Activated naive CD8-positive, alpha-beta T cell treated with anti-CD3 and anti-CD28 coated beads, Interleukin-2, amount 10 ng/mL, durations not matched to agents 7 days and 5 days (primary cell): ENCODE measurements at regions not wholly inside any gene's neighbourhood (a gene's known extent, or its start where the extent isn't known, plus 50 kb on each side); places are given as distances from the start of the nearest gene placed in this dataset.

Experiments
- ATAC-seq: fragments of 150-1000 bp; cut with Tn5 transposase; one replicate; pipeline ENCODE4 v1.10.0; 2021; ENCODE audit warnings: low read depth, moderate library complexity
- POLR2A ChIA-PET: fragments of 350-600 bp; sonication (Branson Sonifier 250); formaldehyde crosslinking; loops from one replicate; lab custom pipeline; 2021; ENCODE audit warnings: antibody characterized with exemption; lab: Charles Lee
- DNase-seq: peaks from one replicate; pipeline ENCODE4 v3.0.0; 2021
- H3K27ac Mint-ChIP-seq: one replicate; pipeline ENCODE4 v1.8.0; 2022; ENCODE audit warnings: mild to moderate bottlenecking, mixed read lengths
- H3K27me3 Mint-ChIP-seq: one replicate; pipeline ENCODE4 v1.8.0; 2022; ENCODE audit warnings: mild to moderate bottlenecking, moderate library complexity, mixed read lengths
- H3K36me3 Mint-ChIP-seq: one replicate; pipeline ENCODE4 v1.8.0; 2021; ENCODE audit warnings: mild to moderate bottlenecking, mixed read lengths
- H3K4me1 Mint-ChIP-seq: one replicate; pipeline ENCODE4 v1.8.0; 2021; ENCODE audit warnings: mixed read lengths
- H3K4me3 Mint-ChIP-seq: one replicate; pipeline ENCODE4 v1.8.0; 2022; ENCODE audit warnings: mild to moderate bottlenecking, moderate library complexity, mixed read lengths
- H3K9me3 Mint-ChIP-seq: one replicate; pipeline ENCODE4 v1.8.0; 2021; ENCODE audit warnings: mixed read lengths

DNA sequence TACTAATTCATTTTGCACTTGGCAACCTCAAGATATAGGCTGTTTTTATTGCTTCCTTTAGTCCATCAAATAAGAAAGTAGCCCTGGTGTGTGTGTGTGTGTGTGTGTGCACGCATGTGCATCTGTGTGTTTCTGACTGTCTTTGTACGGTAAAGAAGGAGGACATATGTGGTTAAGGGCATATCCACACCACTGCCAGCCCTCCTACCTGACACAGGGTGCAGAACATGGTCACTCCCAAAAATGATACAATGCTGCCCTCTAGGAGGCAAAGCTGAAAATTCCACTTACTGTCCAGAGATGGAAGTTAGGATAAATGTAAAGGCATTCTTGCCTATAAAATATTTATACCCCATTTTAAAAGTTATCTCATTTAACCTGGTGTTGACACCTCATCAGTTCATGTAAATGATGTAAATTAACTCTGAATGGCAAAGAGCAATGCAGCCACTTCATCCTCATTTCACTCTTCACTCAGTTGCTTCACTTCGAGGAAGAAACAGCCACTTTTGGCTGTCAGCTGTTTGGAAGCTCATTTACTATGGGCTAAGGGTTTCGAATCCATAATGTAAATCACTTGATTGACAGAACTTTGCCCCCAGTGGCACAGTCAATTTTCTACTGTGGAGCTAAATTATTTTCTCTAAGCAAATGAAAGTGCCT is 83.1 kb upstream of the MTNR1B start:
- Mint-ChIP-seq H3K4me3 (no peak overlapping the region), H3K36me3 (no peaks in the 10 kb centered on the region), H3K27me3 (no peaks in the 10 kb centered on the region), H3K4me1 (no peaks in the 10 kb centered on the region), H3K27ac (no peak overlapping the region), H3K9me3 (no peaks in the 10 kb centered on the region)
- DNase-seq: no peak
- POLR2A ChIA-PET: no interaction called here
- no peak for ATAC-seq

DNA sequence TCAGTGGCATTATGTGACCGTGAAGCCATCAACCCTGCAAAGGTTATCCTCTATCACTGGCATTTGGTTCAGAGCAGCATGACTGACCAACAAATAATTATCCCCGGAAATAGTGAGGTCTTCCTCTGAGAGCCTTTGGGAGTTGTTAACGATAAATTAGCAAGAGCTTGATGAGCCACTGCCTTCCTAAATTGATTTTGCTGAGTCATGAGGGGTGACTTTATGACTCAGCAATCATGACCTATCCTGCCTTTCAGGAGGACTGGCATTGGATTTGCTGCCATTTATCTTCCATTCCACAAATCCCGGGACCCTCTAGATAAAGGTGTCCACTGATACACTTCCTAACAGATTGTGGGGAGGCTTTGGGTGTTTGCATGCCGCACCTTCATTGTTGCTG is 80.8 kb upstream of the MTNR1B start:
- Mint-ChIP-seq H3K4me1 (no peaks in the 10 kb centered on the region), H3K27me3 (peaks cover 3% of the 10 kb centered on the region), H3K27ac (no peak overlapping the region), H3K4me3 (no peak overlapping the region), H3K36me3 (no peaks in the 10 kb centered on the region), H3K9me3 (no peaks in the 10 kb centered on the region)
- POLR2A ChIA-PET: no interaction called here
- DNase-seq: no peak
- ATAC-seq: no peak

DNA sequence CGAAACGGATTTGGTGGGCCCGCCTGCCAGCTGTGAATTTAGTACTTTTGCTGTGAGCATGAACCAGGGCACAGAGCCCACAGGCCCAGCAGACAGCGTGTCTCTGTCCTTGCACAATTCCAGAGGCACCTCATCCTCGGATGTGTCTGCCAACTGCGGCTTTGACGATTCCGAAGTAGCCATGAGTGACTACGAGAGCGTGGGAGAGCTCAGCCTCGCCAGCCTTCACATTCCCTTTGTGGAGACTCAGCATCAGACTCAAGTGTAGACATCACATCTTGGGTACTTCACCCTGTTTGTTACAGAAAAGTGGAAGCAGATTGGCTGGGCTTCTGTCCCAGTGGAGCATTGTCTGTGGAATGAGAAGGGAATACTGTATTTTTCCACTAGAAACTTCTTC is 78.6 kb upstream of the MTNR1B start:
- no peaks in the 10 kb centered on the region for H3K36me3 Mint-ChIP-seq
- H3K4me1 Mint-ChIP-seq: no peaks in the 10 kb centered on the region
- POLR2A ChIA-PET: no interaction called here
- peaks cover 3% of the 10 kb centered on the region for H3K27me3 Mint-ChIP-seq
- no peak overlapping the region for H3K27ac Mint-ChIP-seq
- DNase-seq: no peak
- no peak overlapping the region for H3K4me3 Mint-ChIP-seq
- no peak for ATAC-seq
- no peaks in the 10 kb centered on the region for H3K9me3 Mint-ChIP-seq

DNA sequence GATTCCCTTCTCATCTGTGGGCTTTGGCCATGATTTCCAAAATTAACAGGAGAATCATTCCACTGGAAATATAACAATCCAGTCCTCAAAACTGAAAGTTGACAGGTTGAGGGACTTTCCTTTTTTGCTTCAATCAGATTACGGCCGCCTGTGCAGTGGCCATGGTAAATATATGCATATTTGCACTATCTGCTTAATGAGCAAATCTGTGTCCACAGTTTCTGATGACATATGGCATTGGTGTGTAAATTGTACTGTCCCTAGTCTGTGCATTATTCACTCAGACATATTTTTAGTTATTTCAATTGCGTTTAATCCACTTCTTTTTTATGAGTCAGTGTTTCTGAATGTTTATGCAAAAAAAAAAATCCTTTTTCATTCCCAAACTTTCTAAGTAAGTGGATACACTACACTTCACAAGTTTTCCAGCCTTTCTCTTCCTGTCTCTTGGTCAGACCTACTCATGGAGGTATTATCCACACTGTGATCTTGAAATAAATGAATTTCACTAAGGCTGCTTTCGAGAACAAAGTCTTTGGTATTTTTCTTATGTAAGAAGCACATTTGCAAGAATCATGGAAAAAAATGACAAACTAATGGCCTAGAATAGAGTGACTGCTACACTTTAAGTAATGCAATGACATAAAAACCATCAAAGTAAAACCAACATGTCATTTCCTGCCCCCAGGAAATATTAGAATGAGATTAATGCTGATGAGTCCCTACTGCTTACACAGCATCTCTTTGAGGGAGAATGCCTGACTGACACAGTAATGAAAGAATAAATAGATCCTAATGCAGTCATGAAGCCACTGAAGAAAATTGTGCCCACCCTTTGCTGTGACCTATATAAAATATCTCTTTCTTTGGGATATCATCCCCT is 76.4 kb upstream of the MTNR1B start:
- no peak overlapping the region for H3K27ac Mint-ChIP-seq
- DNase-seq: no peak
- POLR2A ChIA-PET: no interaction called here

DNA sequence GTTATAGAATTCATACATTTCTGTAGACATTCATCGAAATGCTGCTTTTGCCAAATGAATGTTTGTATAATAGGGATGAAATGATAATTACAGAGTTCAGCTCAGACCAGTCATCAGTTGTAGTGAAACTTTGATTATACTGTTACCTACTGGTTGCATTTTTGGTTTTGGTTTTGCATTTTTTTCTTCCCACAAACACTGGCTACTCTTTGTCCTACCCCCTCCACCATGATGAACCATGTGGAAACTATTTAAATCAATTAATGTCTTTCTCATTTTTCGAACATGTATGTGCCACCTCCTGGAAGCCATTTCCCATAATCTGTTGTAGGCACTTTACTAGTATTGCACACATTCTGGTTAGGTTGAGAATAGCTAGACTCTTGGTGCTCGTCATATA is 75.3 kb upstream of the MTNR1B start:
- POLR2A ChIA-PET: no interaction called here
- DNase-seq (no peak), ATAC-seq (no peak)
- H3K9me3 Mint-ChIP-seq: no peaks in the 10 kb centered on the region
- no peak overlapping the region for H3K4me3 Mint-ChIP-seq
- H3K27ac Mint-ChIP-seq: no peak overlapping the region
- peaks cover 3% of the 10 kb centered on the region for H3K27me3 Mint-ChIP-seq
- no peaks in the 10 kb centered on the region for H3K4me1 Mint-ChIP-seq
- no peaks in the 10 kb centered on the region for H3K36me3 Mint-ChIP-seq

More for the DNA sequence above, 76.4 kb upstream of the MTNR1B start:
- no peak overlapping the region for H3K4me3 Mint-ChIP-seq
- H3K27me3 Mint-ChIP-seq: peaks cover 3% of the 10 kb centered on the region
- ATAC-seq: no peak
- H3K36me3 Mint-ChIP-seq: no peaks in the 10 kb centered on the region
- no peaks in the 10 kb centered on the region for H3K4me1 Mint-ChIP-seq
- H3K9me3 Mint-ChIP-seq: no peaks in the 10 kb centered on the region

DNA sequence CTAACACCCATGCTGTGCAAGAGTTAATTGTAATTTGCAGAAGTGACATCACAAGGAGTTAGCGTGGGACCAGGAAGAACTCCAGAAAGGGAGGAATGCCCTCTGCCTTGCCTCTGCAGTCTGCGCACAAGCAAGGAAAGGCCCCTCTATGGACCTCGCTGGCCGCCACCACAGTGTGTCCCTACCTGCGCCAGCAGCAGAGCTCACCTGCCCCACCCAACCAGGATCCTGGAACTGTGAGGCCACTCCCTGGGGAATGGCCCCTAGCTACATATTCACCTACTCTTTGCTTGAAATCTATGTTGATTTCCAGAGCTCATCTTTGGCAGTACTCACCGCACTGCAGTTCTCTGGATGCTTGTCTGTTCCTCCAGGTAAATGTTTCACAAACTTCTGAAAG is 72.0 kb upstream of the MTNR1B start:
- POLR2A ChIA-PET: no interaction called here
- H3K4me1 Mint-ChIP-seq: no peaks in the 10 kb centered on the region
- H3K27me3 Mint-ChIP-seq: no peaks in the 10 kb centered on the region
- no peaks in the 10 kb centered on the region for H3K36me3 Mint-ChIP-seq
- H3K9me3 Mint-ChIP-seq: no peaks in the 10 kb centered on the region
- H3K4me3 Mint-ChIP-seq: no peak overlapping the region
- no peak overlapping the region for H3K27ac Mint-ChIP-seq
- ATAC-seq (no peak), DNase-seq (no peak)

DNA sequence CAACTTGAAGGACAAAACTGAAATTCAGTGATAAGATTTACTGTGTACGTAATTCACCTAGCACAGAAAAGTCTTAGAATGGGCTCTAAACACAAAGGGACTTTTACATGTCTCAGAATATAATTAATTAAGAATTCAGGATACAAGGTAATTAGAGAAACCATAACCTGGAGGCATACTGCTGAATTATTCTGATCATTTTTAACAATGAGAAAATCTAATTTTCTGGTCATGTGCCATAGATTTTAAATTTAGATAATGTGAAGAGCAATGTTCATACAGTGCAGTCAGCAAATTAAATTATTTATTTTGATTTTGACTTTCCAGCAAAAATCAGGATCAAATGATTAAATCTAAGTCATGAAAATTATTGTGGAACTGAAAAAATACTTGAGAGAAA is 67.0 kb upstream of the MTNR1B start:
- ATAC-seq (no peak), DNase-seq (no peak)
- H3K4me3 Mint-ChIP-seq: no peak overlapping the region
- no peak overlapping the region for H3K27ac Mint-ChIP-seq
- no peaks in the 10 kb centered on the region for H3K27me3 Mint-ChIP-seq
- no peaks in the 10 kb centered on the region for H3K36me3 Mint-ChIP-seq
- no peaks in the 10 kb centered on the region for H3K4me1 Mint-ChIP-seq
- POLR2A ChIA-PET: no interaction called here
- H3K9me3 Mint-ChIP-seq: no peaks in the 10 kb centered on the region

DNA sequence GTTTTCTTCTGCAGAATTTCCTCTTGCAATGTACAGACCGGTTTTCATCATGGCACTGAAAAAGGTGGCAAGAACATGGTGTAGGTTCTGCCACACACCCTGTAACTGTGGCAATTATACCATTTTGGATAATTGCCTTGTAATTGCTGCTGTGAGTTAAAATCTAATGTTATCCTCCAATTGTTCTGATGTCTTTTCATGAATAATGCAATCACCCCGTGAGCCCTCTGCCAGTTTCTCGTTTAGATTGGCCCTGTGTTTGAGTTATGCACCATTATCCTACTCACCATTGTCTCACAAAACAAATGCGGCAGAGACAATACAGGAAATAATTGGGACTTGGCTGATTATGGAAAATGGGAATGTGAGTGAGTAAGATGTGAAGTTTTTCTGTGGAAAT is 61.8 kb upstream of the MTNR1B start:
- no peaks in the 10 kb centered on the region for H3K27me3 Mint-ChIP-seq
- no peaks in the 10 kb centered on the region for H3K36me3 Mint-ChIP-seq
- no peaks in the 10 kb centered on the region for H3K9me3 Mint-ChIP-seq
- no peaks in the 10 kb centered on the region for H3K4me1 Mint-ChIP-seq
- DNase-seq (no peak), ATAC-seq (no peak)
- no peak overlapping the region for H3K4me3 Mint-ChIP-seq
- POLR2A ChIA-PET: no interaction called here
- no peak overlapping the region for H3K27ac Mint-ChIP-seq

DNA sequence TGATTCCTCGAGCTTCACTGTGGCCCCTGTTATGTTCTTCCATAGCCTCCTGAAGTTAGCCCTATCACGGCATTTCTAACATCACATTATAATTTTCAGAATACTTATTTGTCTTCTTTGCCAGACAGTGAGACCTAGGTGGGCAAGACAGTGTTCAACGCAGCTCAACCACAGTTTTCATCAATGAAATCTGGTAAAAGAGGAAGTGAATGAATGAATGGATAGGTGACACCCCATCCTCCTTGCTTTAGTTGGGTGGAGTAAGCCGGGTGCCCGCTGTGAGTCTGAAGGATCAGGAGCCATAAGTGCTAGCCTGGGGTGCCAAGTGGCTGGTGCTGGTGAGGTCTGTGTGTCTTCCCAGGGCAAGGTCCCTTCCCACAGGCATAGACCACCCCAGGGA is 60.2 kb upstream of the MTNR1B start:
- no peaks in the 10 kb centered on the region for H3K9me3 Mint-ChIP-seq
- DNase-seq (no peak), ATAC-seq (no peak)
- POLR2A ChIA-PET: no interaction called here
- no peaks in the 10 kb centered on the region for H3K36me3 Mint-ChIP-seq
- no peaks in the 10 kb centered on the region for H3K27me3 Mint-ChIP-seq
- no peaks in the 10 kb centered on the region for H3K4me1 Mint-ChIP-seq
- H3K27ac Mint-ChIP-seq: no peak overlapping the region
- no peak overlapping the region for H3K4me3 Mint-ChIP-seq

DNA sequence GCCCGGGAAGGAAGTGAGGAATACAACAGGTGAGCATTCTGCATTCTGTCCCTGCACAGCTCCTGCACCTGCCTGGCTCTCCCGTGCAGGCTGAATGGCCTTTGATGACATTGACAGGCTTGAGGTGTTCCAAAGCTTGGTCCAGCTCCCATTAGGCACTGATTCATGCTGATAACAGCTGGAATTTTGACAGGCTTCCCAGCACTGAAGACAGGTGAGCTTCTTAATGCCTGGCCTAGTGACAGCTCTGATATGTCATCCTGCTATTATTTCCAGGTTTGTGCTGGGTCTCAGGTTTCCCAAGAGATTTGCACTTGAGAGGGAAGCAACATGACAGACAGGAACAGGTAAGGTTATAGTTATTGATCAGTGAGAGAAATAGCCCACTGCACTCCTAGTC is 58.0 kb upstream of the MTNR1B start:
- ATAC-seq (no peak), DNase-seq (no peak)
- no peak overlapping the region for H3K27ac Mint-ChIP-seq
- H3K4me1 Mint-ChIP-seq: no peaks in the 10 kb centered on the region
- no peaks in the 10 kb centered on the region for H3K36me3 Mint-ChIP-seq
- H3K27me3 Mint-ChIP-seq: no peaks in the 10 kb centered on the region
- H3K4me3 Mint-ChIP-seq: no peak overlapping the region
- POLR2A ChIA-PET: no interaction called here
- H3K9me3 Mint-ChIP-seq: no peaks in the 10 kb centered on the region

DNA sequence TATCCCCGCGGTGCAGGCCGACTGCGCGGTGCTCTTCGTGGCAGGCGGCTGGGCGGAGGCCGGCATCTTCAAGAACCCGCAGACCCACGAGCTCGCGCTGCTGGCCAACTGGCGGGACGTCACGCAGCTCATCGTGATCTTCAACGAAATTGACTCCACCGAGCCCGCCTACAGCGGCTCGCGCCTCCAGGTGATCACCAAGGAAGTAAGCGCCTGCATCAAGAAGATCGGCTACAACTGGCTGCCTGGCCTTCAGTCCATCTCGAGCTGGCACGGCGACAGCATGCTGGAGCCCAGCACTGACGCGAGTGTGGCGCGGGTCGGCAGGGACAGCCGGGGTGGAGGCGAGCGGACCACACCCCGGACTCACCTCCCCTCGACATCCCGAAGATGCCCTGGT is 53.9 kb upstream of the MTNR1B start:
- no peaks in the 10 kb centered on the region for H3K9me3 Mint-ChIP-seq
- no peak overlapping the region for H3K4me3 Mint-ChIP-seq
- ATAC-seq (no peak), DNase-seq (no peak)
- H3K36me3 Mint-ChIP-seq: no peaks in the 10 kb centered on the region
- no peaks in the 10 kb centered on the region for H3K27me3 Mint-ChIP-seq
- no peak overlapping the region for H3K27ac Mint-ChIP-seq
- H3K4me1 Mint-ChIP-seq: no peaks in the 10 kb centered on the region
- POLR2A ChIA-PET: no interaction called here

DNA sequence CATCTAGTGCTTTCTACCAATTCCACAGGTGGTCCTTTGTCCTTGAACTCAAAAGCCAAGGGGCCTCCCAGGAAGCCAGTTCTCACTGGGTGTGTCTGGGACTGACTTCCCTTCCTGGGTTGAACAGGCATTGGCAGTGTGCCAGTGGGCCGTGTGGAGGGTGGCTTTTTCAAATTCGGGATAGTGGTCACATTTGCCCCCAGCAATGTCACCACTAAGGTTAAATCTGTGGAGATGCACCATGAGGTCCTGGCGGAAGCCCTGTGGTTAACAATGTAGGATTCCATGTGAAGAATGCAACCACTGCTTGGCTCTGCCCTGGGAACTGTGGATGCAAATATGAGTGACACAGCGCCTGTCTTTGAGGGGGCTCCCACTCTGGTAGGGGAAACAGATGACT is 53.2 kb upstream of the MTNR1B start:
- no peaks in the 10 kb centered on the region for H3K36me3 Mint-ChIP-seq
- H3K4me3 Mint-ChIP-seq: no peak overlapping the region
- no peaks in the 10 kb centered on the region for H3K4me1 Mint-ChIP-seq
- H3K27me3 Mint-ChIP-seq: no peaks in the 10 kb centered on the region
- POLR2A ChIA-PET: no interaction called here
- ATAC-seq (no peak), DNase-seq (no peak)
- no peaks in the 10 kb centered on the region for H3K9me3 Mint-ChIP-seq
- H3K27ac Mint-ChIP-seq: no peak overlapping the region

DNA sequence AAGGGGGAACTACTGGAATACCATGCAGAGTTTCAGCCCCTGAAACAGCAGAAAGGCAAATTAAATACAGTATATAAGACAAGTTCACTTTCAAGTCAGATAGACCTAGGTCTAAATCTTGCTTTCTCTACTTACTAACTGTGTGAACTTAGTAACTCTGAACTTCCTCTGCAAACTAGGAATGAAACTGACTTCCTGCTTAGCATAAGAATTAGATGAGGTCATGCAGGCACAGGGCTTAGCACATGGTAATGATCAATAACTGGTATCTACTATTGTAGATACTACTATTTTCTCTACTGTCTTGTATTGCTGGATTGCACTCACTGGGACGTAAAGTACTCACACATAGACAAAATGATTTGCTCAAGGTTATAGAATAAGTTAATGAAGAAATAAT is 51.5 kb upstream of the MTNR1B start:
- POLR2A ChIA-PET: no interaction called here
- Mint-ChIP-seq H3K27me3 (no peaks in the 10 kb centered on the region), H3K4me1 (no peaks in the 10 kb centered on the region), H3K36me3 (no peaks in the 10 kb centered on the region), H3K27ac (no peak overlapping the region), H3K9me3 (no peaks in the 10 kb centered on the region), H3K4me3 (no peak overlapping the region)
- ATAC-seq (no peak), DNase-seq (no peak)

DNA sequence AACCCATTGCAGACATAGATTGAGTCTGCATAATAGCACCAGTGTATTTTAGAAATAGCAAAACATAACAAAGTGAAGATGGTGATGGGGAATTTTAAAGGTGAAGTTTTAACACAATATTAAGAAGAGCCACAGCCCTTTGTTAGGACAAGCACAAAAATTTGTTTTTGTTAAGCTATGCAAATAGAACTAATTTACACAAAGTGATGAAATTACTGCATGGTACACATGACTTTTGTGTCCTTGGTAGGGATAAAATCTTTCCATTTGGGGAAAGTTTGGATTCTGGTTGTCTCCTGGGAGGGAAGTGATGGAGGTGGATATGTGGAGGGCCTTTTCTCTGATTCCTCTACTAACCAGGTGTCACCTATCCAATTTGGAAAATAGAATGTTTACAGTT is 50.4 kb upstream of the MTNR1B start:
- no peaks in the 10 kb centered on the region for H3K36me3 Mint-ChIP-seq
- no peaks in the 10 kb centered on the region for H3K4me1 Mint-ChIP-seq
- no peak overlapping the region for H3K27ac Mint-ChIP-seq
- POLR2A ChIA-PET: no interaction called here
- no peak overlapping the region for H3K4me3 Mint-ChIP-seq
- no peaks in the 10 kb centered on the region for H3K9me3 Mint-ChIP-seq
- ATAC-seq (no peak), DNase-seq (no peak)
- H3K27me3 Mint-ChIP-seq: no peaks in the 10 kb centered on the region
